HG03139 (cell line): ENCODE measurements at regions not wholly inside any gene's neighbourhood (a gene's known extent, or its start where the extent isn't known, plus 50 kb on each side); places are given as distances from the start of the nearest gene placed in this dataset.

Experiments
- ATAC-seq: cut with Tn5 transposase; IDR thresholded peaks from one replicate; pipeline ENCODE4 v1.9.1; 2021; ENCODE audit not compliant: unreplicated experiment

DNA sequence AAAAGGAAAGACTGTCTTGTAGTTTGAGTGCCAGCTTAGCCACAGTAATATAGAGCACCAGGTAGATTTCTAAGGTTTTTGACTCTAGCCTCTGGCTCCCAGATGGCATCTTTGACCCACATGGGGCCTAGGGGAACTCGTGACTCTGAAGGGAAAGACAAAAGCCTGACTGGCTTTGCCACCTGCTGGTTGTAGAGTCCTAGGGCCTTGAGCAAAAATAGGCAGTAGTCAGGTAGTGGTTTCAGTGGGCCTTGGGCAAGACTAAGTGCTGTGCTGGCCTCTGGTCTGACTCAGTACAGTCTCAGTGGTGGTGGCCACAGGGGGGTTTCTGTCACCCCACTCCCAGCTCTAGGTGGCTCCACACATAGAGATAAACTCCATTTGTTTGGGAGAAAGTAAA lies 349.4 kb downstream of the FAM181B start:
- no peak for ATAC-seq

GRCh38 chr11:82373781-82374542 lies 359.7 kb downstream of the FAM181B start:
- no peak for ATAC-seq

DNA sequence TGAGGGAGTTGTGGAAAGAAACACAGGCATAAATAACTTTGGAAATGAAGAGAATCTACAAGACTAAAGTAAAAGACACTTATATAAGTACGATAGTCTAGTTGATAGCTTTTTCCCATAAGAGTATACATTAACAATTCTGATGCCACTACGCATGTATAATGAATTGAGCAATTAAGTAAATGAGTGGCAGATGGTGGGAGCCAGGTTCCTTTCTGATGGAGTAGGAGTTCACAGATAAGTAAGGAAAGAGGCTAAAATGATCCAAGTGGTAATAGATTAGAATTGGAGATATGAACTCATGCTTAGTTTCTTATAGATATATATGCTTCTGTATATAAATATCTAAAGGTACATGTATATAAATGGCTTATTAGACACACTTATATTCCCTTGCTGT lies 368.3 kb downstream of the FAM181B start:
- no peak for ATAC-seq

DNA sequence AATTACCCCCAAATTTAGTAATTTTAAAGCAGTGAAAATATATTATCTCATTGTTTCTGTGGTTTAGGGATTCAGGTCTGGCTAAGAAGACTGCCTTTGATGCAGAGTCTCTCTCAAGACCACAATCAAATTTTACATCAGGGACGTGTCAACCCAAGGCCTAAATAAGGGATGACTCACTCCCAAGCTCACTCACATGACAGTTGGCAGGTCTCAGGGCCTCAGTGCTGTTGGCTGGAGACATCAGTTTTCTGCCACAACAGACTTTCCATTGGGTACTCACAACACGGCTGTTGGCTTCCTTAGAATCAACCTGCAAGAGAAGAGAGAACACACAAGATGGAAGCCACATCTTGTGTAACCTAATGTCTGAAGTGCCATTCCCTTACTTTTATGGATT lies 377.3 kb downstream of the FAM181B start:
- no peak for ATAC-seq

DNA sequence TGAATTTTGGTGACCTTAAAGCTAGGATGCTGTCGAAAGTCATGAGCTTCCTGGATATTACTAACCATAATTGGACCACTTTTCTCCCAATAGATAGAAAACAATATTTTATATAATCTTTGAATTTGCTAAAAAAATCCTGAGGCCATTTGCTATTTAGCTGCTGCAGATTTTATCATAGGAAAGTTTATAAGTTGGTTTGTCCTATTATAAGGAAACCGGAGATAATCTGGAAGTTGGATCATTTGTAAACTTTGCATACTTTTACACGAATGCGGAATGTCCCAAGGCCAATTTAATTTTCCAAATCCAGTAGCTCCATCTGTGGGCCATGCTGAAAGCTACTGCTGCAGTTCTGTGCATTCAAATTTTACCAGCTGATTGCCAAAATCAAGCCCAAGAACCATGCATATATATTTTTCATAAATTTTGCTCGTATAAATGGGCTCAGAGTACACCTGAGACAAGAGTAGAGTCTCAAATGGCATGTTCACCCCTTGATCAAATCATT lies 378.3 kb downstream of the FAM181B start:
- no peak for ATAC-seq

DNA sequence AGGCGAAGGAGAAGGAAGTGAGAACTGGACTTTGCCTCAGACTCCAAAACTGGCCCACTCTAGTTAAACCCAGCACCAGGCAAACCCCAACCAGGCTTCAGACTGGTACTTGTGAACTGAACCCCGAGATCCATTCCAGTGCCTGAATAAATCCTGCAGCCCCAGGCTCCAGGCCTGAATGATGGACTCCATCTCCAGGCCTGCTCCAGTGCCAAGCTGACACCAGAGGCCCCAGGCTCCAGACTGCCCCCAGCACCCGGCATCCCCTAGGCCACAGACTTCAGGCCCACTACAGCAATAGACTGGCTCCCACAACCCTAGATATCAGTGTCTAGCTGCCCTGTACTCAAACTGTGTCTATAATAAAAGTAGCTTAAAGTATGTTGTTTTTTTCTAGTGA lies 406.8 kb downstream of the FAM181B start:
- no peak for ATAC-seq

DNA sequence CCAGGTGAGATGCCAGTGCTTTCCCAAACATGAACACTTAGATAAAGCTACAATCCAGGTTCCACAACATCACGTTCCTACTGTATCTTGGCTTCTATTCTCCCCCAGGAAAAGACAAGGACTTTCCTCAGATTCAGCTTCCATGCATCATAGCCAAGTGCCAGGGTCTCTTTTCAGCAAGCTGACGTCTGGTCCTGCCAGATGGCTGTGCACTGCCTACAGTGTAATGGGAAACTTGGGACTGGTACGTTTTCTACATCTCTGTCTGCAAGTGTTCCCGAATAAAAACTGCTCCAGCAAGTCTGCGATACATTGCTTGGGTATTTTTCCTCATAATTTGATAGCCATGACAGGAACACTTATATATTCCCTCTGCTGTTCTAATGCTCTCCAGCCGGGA lies 412.5 kb downstream of the FAM181B start:
- ATAC-seq, result no peak

DNA sequence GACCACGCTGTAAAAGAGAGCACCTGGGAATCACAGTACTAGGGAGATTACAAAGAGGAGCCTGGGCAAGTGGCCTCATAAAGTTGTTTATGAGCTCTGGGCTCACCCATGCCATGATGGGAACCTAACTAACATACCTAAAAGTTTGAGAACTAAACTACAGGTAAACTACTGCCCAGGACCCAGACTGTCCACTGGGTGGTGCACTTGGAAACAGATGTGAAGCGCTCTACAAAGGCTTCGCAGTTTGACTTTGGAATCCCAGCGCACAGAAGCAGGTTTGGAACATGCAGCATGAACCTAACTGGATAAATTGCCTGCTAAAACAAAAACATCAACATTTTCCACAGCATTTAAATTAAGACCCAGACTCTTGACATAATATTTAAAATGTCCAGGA lies 418.6 kb downstream of the FAM181B start:
- no peak for ATAC-seq

GRCh38 chr11:82308979-82309378 lies 424.7 kb downstream of the FAM181B start:
- no peak for ATAC-seq

- no peak for ATAC-seq
These were observed 428.5 kb downstream of the FAM181B start for GRCh38 chr11:82305123-82305522.

DNA sequence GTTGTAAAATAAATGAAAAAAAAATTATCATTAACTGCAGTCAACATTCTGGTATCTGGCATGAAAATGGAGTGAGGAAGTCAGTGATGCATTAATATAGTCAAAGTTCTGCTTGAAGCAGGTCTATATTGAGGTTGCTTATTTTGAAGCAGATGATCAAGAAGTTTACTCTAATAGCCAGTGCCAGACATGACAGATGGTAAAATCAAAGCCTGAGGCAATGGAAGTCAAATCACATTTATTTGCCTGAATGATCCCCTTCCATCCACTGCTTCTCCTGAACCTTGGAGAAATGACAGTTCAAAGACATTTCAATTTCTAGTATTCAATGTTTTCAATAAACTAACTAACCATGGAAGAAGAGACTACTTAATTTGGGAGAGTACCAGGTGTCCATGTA lies 430.0 kb downstream of the FAM181B start:
- no peak for ATAC-seq

GRCh38 chr11:82288471-82288870 lies 445.2 kb downstream of the FAM181B start:
- no peak for ATAC-seq

DNA sequence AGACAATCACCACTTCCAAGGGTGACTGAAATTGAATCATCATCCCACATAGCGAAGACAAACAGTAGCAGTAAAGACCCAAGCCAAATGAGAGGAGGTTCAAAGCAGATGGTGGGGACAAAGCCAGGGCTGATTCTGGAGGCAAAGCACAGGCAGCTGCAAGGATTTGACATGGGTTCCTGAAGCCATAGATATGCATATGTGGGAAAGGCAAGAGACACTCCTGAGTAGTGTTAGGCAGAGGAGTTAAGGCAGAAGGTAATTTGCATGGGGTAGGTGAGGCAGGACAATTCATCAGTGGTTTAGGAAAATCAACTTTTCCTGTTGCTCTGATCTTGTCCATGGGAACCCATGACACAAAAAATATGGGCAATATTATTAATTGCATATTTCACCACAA lies 462.8 kb downstream of the FAM181B start:
- no peak for ATAC-seq

- ATAC-seq, result no peak
These were observed 465.0 kb downstream of the FAM181B start for GRCh38 chr11:82268627-82269026.

DNA sequence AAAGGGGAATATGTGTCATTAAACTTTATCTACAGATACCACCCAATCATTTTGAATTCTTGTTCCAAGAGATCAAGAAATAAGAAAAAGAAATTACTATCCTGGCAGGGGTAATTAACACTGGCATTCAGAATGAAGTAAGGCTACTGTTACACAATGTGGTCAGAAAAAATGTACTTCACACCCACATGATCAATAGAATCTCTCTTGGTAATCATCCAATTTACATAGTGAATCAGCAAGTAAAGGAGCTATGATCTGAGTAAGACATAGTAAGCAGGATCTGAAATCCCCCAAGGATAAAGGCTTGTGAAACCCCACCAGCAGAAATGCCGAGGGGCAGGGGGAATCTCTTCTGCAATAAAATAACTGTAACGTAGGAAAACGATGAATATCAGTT lies 466.5 kb downstream of the FAM181B start:
- ATAC-seq, result no peak

GRCh38 chr11:82261367-82261766 lies 472.3 kb downstream of the FAM181B start:
- no peak for ATAC-seq

DNA sequence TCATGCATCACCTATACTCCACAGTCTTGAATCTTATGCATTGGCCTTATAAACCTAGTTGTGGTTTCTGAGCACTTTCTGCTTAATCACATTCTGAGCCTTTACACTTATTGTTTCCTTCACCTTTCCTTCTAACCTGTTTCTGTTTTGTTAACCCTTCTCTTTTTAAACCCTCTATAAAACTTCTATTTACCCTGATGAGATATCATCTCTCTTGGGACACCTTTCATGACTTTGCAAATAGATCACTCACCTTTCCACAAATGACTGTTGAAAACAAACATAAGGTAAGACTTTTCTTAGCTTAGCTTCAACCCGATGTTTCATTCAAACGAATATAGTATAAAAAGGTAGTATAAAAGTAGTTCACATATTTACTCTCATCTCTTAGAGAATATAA lies 483.6 kb downstream of the FAM181B start:
- no peak for ATAC-seq

DNA sequence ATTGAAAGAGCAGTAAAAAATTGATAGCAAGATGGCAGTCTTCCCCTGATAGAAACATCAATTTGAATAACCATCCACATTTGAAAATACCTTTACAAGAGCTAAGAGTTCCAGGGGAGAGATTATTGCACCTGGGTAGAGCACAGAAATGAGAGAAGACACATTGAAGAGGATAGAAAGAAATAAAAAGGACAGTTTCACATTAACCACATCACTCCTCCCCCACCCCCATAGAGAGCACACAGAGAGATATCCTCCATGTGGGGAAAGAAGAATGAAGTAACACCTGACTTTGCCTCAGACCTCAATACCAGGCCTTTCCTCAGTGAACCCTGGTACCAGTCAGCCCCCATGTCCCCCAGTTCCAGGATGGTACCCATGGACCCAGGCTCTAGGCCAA lies 486.7 kb downstream of the FAM181B start:
- ATAC-seq, result no peak

DNA sequence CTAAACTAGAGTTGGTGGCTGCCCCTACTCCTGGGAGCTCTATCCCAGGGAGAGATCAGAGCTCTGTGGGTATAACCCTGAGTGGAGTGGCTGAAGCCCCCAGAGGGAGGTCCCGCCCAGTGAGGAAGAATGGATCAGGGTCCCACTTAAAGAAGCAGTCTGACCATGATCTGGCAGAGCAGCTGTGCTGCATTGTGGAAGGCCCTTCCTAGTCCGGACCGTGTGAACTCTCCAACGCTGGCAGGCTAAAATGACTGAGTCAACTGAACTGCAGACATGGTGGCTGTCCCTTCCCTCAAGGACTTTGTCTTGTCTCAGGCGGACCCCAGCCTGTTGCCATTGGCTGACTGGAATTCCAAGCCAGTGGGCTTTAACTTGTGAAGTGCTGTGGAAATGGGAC lies 494.2 kb downstream of the FAM181B start:
- no peak for ATAC-seq

DNA sequence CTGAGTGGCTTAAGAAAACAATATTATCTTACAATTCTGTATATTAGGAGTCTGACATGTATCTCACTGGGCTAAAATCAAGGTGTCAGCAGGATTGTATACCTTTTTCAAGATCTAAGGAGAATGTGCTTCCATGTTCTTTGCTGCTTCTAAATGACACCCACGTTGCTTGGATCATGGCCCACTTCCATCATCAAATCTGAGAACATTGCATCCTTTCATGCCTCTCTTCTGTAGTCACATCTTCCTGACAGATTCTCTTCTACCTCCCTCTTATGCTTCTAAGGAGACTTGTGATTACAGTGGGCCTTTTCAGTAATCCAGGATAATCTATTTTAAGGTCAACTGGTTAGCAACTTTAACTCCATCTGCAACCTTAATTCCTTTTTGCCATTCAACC lies 499.4 kb downstream of the FAM181B start:
- ATAC-seq, result no peak

- no peak for ATAC-seq
These were observed 500.5 kb downstream of the FAM181B start for GRCh38 chr11:82233201-82233600.

- ATAC-seq, result no peak
These were observed 504.3 kb downstream of the FAM181B start for GRCh38 chr11:82229341-82229740.

GRCh38 chr11:82225930-82226329 lies 507.7 kb downstream of the FAM181B start:
- ATAC-seq, result no peak
